ENCODE measurements at regions not wholly inside any gene's neighbourhood (a gene's known extent, or its start where the extent isn't known, plus 50 kb on each side); places are given as distances from the start of the nearest gene placed in this dataset.

DNA sequence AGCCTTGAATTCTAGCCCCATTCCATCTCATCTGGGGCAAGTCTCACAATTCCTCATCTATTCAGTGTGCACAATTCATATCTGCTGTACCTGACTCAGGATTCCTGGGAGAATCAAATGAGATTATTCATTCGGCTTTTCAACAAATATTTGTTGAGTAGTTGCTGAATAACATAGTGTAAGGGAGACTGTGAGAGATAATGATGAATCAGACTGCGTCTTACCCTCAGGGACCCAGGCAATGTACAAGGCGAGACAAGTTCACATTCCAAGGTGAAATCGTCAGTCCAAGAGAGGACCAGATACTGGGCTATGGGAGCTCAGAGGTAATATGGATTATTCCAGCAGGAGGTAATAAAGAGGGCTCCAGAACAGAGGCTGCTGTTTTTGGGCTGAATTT, 67.8 kb upstream of the SMYD2 start:
- TF ChIP-seq POLR2A (IDR thresholded peaks at IDR 0.05): no peak
- TF ChIP-seq, protein P1, sequence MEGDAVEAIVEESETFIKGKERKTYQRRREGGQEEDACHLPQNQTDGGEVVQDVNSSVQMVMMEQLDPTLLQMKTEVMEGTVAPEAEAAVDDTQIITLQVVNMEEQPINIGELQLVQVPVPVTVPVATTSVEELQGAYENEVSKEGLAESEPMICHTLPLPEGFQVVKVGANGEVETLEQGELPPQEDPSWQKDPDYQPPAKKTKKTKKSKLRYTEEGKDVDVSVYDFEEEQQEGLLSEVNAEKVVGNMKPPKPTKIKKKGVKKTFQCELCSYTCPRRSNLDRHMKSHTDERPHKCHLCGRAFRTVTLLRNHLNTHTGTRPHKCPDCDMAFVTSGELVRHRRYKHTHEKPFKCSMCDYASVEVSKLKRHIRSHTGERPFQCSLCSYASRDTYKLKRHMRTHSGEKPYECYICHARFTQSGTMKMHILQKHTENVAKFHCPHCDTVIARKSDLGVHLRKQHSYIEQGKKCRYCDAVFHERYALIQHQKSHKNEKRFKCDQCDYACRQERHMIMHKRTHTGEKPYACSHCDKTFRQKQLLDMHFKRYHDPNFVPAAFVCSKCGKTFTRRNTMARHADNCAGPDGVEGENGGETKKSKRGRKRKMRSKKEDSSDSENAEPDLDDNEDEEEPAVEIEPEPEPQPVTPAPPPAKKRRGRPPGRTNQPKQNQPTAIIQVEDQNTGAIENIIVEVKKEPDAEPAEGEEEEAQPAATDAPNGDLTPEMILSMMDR (IDR thresholded peaks at IDR 0.05): no peak

Data from adrenal gland (tissue), 5 donors.